ENCODE measurements at regions not wholly inside any gene's neighbourhood (a gene's known extent, or its start where the extent isn't known, plus 50 kb on each side); places are given as distances from the start of the nearest gene placed in this dataset.

GRCh38 chr4:123939621-123940020, 543.0 kb downstream of the SPRY1 start:
- DNase-seq (ENCODE audit: low spot score), result no peak

- no peak for DNase-seq (ENCODE audit: low spot score)
These were observed 544.0 kb downstream of the SPRY1 start for GRCh38 chr4:123940604-123941003.

- no peak for DNase-seq (ENCODE audit: low spot score)
These were observed 544.7 kb downstream of the SPRY1 start for GRCh38 chr4:123941306-123941705.

GRCh38 chr4:123943976-123944375, 547.4 kb downstream of the SPRY1 start:
- DNase-seq (ENCODE audit: low spot score), result no peak

GRCh38 chr4:123945301-123945700, 548.7 kb downstream of the SPRY1 start:
- no peak for DNase-seq (ENCODE audit: low spot score)

- no peak for DNase-seq (ENCODE audit: low spot score)
These were observed 553.9 kb downstream of the SPRY1 start for GRCh38 chr4:123950530-123950929.

- DNase-seq (ENCODE audit: low spot score), result no peak
These were observed 556.1 kb downstream of the SPRY1 start for GRCh38 chr4:123952530-123953274.

- no peak for DNase-seq (ENCODE audit: low spot score)
These were observed 557.0 kb downstream of the SPRY1 start for GRCh38 chr4:123953566-123953965.

- no peak for DNase-seq (ENCODE audit: low spot score)
These were observed 557.6 kb downstream of the SPRY1 start for GRCh38 chr4:123954220-123954619.

GRCh38 chr4:123955167-123955800, 558.7 kb downstream of the SPRY1 start:
- no peak for DNase-seq (ENCODE audit: low spot score)

- no peak for DNase-seq (ENCODE audit: low spot score)
These were observed 559.6 kb downstream of the SPRY1 start for GRCh38 chr4:123956204-123956603.

GRCh38 chr4:123966990-123967769, 570.6 kb downstream of the SPRY1 start:
- no peak for DNase-seq (ENCODE audit: low spot score)

- no peak for DNase-seq (ENCODE audit: low spot score)
These were observed 575.4 kb downstream of the SPRY1 start for GRCh38 chr4:123972031-123972430.

- no peak for DNase-seq (ENCODE audit: low spot score)
These were observed 578.0 kb downstream of the SPRY1 start for GRCh38 chr4:123974386-123975149.

- DNase-seq (ENCODE audit: low spot score), result no peak
These were observed 579.7 kb downstream of the SPRY1 start for GRCh38 chr4:123976285-123976684.

GRCh38 chr4:123976819-123977218, 580.2 kb downstream of the SPRY1 start:
- no peak for DNase-seq (ENCODE audit: low spot score)

- no peak for DNase-seq (ENCODE audit: low spot score)
These were observed 581.1 kb downstream of the SPRY1 start for GRCh38 chr4:123977641-123978081.

GRCh38 chr4:123978637-123979036, 582.0 kb downstream of the SPRY1 start:
- no peak for DNase-seq (ENCODE audit: low spot score)

GRCh38 chr4:123980736-123981300, 584.2 kb downstream of the SPRY1 start:
- no peak for DNase-seq (ENCODE audit: low spot score)

- DNase-seq (ENCODE audit: low spot score), result no peak
These were observed 588.3 kb downstream of the SPRY1 start for GRCh38 chr4:123984886-123985285.

- no peak for DNase-seq (ENCODE audit: low spot score)
These were observed 589.7 kb downstream of the SPRY1 start for GRCh38 chr4:123986268-123986798.

All from Ammon's horn (tissue), 1 donor.